HG03097 (cell line): ENCODE measurements at regions not wholly inside any gene's neighbourhood (a gene's known extent, or its start where the extent isn't known, plus 50 kb on each side); places are given as distances from the start of the nearest gene placed in this dataset.
"Not testable (repeated sequence)": the region's sequence is repeated elsewhere in the genome, so short reads cannot be mapped to it uniquely, and the experiment has no call there.

Source experiments
- ATAC-seq: cut with Tn5 transposase; IDR thresholded peaks from one replicate; pipeline ENCODE4 v1.9.1; 2021; ENCODE audit not compliant: unreplicated experiment, low FRiP score

- no peak for ATAC-seq
Observed at GRCh38 chr4:66872661-66873060, 672.6 kb downstream of the CENPC start.

GRCh38 chr4:66863481-66863880 lies 681.8 kb downstream of the CENPC start:
- ATAC-seq = no peak

- ATAC-seq = no peak
Observed at GRCh38 chr4:66855956-66856355, 689.3 kb downstream of the CENPC start.

GRCh38 chr4:66853845-66854244 lies 691.5 kb downstream of the CENPC start:
- ATAC-seq = no peak

GRCh38 chr4:66852843-66853242 lies 692.5 kb downstream of the CENPC start:
- ATAC-seq = no peak

GRCh38 chr4:66849596-66849995 lies 695.7 kb downstream of the CENPC start:
- no peak for ATAC-seq

GRCh38 chr4:66842724-66843088 lies 702.6 kb downstream of the CENPC start:
- ATAC-seq = no peak

GRCh38 chr4:66842026-66842723 lies 703.1 kb downstream of the CENPC start:
- ATAC-seq = no peak

- no peak for ATAC-seq
Observed at GRCh38 chr4:66840178-66840577, 705.1 kb downstream of the CENPC start.

- ATAC-seq = no peak
Observed at GRCh38 chr4:66837279-66837922, 707.9 kb downstream of the CENPC start.

- ATAC-seq = no peak
Observed at GRCh38 chr4:66829310-66829709, 716.0 kb downstream of the CENPC start.

- ATAC-seq = no peak
Observed at GRCh38 chr4:66820681-66821080, 724.6 kb downstream of the CENPC start.

- ATAC-seq = no peak
Observed at GRCh38 chr4:66814277-66814676, 731.0 kb downstream of the CENPC start.

- no peak for ATAC-seq
Observed at GRCh38 chr4:66805582-66805981, 739.7 kb downstream of the CENPC start.

- no peak for ATAC-seq
Observed at GRCh38 chr4:66804979-66805378, 740.3 kb downstream of the CENPC start.

- ATAC-seq = no peak
Observed at GRCh38 chr4:66797608-66798007, 747.7 kb downstream of the CENPC start.

- no peak for ATAC-seq
Observed at GRCh38 chr4:66795724-66796123, 749.6 kb downstream of the CENPC start.

- ATAC-seq = no peak
Observed at GRCh38 chr4:66794390-66795034, 750.8 kb downstream of the CENPC start.

- ATAC-seq = no peak
Observed at GRCh38 chr4:66791686-66792085, 753.6 kb downstream of the CENPC start.

- ATAC-seq = no peak
Observed at GRCh38 chr4:66785479-66785878, 759.8 kb downstream of the CENPC start.

- not testable (repeated sequence) for ATAC-seq
Observed at GRCh38 chr4:66782751-66783150, 762.6 kb downstream of the CENPC start.

- no peak for ATAC-seq
Observed at GRCh38 chr4:66777097-66777496, 768.2 kb downstream of the CENPC start.
